GM08714 (cell line): ENCODE measurements at regions not wholly inside any gene's neighbourhood (a gene's known extent, or its start where the extent isn't known, plus 50 kb on each side); places are given as distances from the start of the nearest gene placed in this dataset.
A peak's percentile ranks its signal among the peaks of the same experiment; 100 is the strongest.
"Not testable (repeated sequence)": the region's sequence is repeated elsewhere in the genome, so short reads cannot be mapped to it uniquely, and the experiment has no call there.

Experiments
- H3K4me3 ChIP-seq: fragments of 200-500 bp; sonication (Bioruptor generic); 2 replicates; pipeline ENCODE4 v1.5.1; 2014; ENCODE audit warnings: mild to moderate bottlenecking, low read length, inconsistent platforms
- ZNF274 ChIP-seq: IDR thresholded peaks from 2 replicates; pipeline ENCODE4 v1.6.1; 2012; ENCODE audit warnings: mild to moderate bottlenecking, low read depth, low read length

DNA sequence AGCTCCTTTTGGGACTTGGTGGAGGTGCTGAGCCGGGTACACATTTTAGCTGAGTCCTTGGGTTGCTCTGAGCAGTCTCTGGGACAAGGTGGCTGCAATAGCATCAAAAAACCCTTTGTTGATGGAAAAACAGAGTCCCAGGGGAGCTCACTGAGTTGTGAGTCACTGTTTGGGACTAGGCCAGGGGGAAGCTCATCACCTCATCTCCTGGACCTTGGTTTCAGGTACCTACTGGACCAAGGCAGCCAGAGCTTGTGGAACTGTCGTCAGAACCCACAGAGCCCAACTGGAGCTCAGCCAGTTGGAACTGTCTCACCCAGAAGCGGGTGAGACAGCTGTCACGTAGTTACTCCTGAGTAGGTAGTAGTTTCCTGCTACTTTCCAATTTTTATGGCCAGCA is 146.7 kb downstream of the HLX start:
- no peak for TF ChIP-seq ZNF274
- H3K4me3 ChIP-seq = no peak overlapping the region

DNA sequence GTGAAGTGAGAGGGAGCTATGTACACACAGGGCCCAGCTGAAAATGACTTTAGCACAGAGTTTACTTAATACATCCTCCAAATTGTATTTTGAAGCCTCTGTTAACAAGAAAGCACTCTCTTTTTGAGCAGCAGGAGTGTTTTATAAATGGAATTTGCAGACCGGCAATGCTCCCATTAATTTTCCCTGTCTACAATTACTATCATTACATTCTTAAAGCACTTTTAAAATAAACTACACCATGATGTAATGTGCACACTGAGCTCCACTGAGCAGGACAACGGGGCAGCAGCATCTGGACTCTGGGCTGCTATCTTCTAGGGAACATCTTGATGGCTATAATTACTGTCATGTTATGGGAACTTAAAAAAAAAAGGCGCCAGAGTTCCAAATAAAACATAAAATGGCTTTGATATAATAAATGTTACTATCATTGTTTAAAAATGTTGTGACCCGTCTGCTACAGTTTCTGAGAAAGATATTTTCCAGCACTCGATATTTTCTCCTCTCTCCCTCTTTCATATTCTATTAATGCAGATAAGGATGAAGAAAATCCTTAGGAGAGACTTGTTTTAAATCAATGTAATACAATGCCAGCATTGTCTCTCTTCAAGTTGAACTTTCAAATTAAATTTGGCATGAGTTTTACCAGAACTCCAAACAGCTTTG is 150.9 kb downstream of the HLX start:
- no peak overlapping the region for H3K4me3 ChIP-seq
- TF ChIP-seq ZNF274 = no peak

DNA sequence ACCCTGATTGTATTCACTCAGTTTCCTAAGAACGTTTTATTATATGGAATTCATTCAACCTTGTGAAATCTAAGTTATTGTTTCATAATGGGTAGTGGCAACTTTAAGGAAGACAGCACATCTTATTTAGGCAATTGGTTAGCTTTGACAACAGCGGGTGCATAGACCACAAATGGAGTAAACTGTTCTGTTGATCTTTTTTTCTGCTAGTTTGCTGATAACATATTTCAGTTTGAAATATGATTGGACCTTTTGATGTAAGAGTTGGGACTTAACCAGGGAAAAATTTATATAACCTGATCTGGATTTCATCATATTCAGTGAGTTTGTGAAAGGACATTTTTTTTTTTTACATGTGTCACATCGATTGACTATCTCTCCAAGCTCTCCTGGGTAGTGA is 151.7 kb downstream of the HLX start:
- no peak for TF ChIP-seq ZNF274
- no peak overlapping the region for H3K4me3 ChIP-seq

DNA sequence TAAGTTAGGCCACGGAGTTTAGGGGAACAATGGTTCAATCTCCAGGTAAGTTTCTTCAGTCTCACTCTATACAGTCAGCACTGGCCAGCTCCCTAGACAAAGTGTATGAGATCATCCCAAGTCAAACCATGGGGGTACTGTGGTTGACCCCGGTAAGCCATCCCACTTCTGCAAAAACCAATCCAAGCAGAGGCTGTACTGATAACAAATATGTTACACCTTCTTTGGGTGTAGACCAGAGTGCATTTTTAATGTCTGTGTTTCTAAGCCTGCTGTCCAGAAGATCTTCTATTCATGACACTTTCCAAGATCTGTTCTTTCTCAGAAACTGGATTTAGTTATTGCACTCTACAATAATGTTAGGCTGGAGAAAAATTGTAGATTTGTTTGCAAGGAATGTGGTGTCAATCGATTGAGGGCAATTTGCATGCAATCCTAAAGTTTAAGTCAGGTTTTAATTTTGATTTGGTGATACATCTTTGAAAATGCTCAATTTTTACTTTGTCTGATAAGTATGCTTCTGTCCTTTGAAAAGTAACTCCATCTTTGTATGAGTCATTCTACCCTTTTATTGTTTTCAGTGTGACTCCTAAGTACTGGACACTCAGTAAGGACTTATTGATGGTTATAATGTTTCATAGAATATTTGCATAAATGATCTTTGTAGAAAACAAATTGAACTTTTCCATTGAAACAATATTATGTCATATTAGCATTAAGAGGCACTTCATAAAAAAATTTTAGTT is 152.4 kb downstream of the HLX start:
- TF ChIP-seq ZNF274 = no peak
- no peak overlapping the region for H3K4me3 ChIP-seq

DNA sequence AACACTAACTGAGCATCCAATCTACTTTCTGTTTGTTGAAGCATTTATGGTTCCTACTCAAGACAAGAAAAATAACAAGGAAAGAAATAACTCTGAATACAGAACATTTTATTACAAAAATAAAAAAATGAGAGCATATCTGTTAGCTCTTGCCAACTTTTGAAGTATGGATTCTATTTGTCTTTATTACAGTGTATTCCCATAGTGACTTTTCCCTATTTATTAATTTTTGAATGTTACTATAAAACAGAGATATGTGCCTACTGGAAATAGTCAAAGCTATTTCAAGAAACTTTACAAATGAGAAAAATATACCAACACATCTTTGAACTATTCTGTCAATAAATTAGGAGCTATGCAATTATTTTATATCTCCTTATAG is 153.0 kb downstream of the HLX start:
- no peak for TF ChIP-seq ZNF274
- no peak overlapping the region for H3K4me3 ChIP-seq

DNA sequence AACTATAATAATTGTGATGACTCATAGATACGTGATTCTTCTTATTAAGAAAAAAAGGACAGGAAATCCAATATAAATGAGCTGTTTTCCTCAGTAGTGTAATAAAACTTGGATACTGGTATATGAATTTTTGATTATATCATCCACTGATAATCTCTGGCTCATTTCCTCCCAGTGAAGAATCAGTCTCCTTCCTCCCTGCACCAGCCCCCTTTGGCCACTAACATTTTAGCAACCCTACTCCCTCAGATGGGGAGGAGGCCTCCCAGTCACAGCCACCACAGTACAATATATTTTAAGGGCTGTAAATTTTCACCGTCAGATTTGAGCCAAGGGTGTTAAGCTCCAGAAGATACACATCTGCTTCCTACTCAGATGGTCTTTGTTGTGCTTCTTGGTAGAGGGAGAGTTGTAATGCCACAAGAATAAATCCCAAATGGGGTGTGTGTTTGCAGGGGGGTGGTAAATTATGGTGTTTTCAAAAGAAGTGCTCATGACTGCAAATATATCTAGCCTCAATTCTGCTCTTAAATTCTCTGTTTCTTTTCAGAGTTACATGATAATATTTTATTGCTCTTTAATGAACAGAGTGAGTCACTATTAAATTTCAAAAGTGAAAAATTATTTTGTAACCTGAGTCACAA is 153.5 kb downstream of the HLX start:
- no peak overlapping the region for H3K4me3 ChIP-seq
- no peak for TF ChIP-seq ZNF274

DNA sequence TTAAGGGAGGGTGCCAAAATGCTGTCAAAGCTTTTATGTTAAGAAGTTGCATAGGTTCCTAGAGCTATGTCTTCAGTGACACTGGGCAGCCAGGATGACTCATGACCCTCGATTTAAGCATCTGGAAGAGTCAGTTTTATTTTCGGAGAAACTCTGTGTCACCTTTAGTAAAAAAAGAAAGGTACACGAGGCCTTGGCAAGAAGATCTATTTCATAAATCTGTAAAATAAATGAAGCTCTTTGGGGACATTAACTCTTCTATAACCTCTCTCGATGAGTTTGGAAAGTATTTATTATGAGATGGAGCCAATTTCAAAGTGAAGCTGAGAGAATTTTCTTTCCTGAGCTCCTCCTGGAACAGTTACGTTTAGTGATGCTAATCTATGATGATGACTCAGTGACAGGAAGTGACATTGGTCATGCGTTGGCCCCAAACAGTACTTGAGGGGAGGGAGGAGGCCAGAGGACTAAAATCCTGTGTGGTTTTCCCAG is 156.5 kb downstream of the HLX start:
- H3K4me3 ChIP-seq = no peak overlapping the region
- no peak for TF ChIP-seq ZNF274

DNA sequence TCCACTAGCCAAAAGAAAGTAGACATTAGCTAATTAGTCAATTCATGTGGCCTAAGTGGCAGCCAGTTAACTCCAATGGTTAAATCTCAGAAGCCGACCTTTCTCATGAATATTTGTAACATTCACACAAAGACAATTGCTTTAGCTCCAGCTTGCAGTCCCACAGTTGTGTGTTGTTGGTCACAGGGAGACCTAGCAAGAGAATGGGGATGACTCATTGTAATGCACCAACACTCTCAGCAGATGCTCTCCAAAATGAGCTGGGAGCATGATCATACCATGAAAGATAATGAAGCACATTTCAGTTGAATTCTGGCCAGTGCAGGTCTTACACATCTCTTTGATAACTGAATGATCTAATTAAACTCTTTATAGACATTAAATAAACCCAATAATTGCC is 160.4 kb downstream of the HLX start:
- TF ChIP-seq ZNF274 = no peak
- H3K4me3 ChIP-seq = no peak overlapping the region

DNA sequence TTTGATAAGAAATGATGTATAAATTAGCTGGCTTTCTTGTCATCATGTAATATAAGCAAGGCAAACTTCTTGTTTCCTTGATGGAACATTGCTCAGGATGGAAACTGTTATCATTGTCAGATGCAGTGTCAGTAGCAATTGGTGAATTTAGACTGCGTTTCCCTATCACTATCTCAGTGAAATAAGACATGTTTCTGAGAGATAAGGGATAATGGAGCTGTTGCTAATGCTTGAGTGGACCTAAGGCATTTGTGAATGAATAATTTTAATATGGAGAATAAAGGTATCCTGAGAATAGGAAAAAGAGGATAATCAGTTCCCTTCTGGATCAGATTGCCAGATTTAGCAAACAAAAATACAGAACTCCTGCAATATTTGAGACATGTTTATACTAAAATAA is 160.9 kb downstream of the HLX start:
- no peak for TF ChIP-seq ZNF274
- H3K4me3 ChIP-seq = no peak overlapping the region

DNA sequence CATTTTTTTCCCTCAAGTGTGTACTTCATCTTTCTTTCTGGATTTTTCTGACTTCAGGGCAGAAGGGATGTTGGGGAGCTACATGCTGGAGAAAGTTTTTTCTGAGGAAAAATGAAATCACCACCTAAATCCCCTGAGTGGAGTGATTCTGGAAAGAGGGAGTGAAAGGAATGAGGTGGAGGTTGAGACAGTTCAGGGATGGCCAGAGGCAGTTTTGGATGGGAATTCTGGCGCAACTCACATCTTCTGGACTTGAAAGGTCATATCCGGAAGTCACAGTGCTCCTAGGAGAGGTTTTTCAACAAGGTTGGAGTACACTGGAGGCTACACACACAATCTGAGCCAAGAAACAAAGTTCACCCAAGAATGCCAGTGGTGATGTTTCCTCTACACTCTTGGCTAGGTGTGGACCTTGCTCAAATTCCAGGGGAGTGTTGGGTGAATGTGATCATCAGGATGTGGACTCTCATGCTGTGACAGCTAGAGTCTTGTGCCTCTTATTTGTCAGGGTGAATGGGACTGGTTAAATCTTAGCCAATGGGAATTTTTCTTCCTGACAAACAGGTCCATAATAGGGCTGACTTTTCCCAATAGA is 161.5 kb downstream of the HLX start:
- no peak overlapping the region for H3K4me3 ChIP-seq
- TF ChIP-seq ZNF274 = no peak

DNA sequence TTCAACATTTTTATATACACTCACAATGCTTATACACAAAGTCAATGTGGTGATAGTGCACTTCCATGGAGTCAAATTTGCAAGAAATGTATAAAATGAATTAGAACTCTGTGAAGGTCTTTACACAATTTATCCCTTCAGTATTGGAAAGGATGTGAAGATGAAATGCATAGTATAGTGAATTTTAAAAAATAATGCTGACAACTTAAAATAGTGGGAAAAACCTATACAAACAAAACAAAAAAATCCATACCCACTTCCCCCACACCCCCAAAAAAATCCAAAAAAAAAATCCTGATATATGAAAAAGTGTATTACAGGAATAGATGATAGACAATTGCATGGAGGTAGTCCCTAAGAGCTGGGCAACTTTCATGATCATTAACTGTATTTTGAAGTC is 165.3 kb downstream of the HLX start:
- no peak for TF ChIP-seq ZNF274
- no peak overlapping the region for H3K4me3 ChIP-seq

DNA sequence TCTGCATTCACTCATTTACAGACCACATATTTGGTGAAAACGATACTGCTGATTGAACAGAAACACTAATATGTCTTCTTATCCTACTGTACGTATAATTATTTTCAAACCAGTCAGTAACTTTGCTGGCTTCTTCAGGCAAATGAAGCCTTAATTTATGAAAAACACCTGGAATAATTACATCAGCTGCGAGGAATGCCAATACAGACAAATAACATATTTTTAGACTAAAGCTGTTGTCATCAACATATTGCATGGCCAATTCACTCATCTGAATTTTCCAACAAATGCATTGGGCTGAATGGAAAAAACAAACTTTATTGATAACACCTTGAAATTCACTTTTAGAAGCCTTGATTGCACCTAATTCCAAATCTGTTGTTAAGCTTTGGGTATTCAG is 165.9 kb downstream of the HLX start:
- TF ChIP-seq ZNF274 = no peak
- no peak overlapping the region for H3K4me3 ChIP-seq

DNA sequence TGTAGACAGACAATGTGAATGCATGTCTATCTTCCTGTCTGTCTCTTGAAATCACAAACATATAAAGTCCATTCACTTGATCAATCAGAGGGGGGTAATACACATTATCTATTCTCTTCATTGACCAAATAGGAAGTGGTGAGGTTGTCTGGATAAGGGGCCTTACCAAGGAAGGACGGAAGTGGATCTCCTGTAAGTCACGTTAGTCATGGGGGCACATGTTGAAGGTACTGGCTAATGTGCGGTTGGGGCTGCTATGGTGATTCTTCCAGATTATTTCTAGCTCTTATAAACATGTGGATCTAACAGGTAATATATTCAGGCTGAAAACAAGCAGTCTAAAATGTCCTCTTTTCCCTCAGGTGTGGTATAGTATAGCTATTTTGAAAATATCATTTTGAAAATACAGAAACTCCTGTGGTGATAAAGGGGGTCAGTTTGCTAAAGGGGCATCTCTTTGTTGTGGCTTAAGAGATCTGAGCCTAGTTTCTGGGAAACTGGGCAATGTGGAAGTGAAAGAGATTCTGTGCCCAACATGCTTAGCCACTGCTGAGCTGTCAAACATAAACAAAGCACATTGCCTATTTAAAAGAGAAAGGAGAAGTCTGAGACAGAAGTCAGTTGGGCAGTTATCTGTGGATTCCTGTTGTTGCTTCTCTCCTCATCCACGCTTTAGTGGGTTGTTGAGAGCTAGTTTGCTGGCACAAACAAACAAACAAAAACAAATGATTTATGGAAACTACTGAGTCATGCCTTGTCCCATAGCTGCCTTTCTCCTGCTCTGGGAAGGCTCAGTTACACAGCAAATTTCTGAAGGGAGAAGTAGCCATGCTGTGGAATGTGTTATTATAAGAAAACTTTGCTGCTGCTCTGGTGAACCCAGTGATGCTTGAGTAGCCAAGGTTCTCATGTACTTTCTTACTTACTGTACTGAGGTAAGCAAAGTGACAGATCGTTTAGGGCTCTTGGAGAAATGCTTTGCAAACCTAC is 166.9 kb downstream of the HLX start:
- TF ChIP-seq ZNF274 = no peak
- H3K4me3 ChIP-seq = peak overlapping the region; percentile 49

DNA sequence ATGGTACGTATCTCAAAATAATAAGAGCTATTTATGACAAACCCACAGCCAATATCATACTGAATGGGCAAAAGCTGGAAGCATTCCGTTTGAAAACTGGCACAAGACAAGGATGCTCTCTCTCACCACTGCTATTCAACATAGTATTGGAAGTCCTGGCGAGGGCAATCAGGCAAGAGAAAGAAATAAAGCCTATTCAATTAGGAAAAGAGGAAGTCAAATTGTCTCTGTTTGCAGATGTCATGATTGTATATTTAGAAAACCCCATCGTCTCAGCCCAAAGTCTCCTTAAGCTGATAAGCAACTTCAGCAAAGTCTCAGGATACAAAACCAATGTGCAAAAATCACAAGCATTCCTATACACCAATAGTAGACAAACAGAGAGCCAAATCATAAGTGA is 172.1 kb downstream of the HLX start:
- not testable (repeated sequence) for H3K4me3 ChIP-seq
